GM19025 (cell line): ENCODE measurements at regions not wholly inside any gene's neighbourhood (a gene's known extent, or its start where the extent isn't known, plus 50 kb on each side); places are given as distances from the start of the nearest gene placed in this dataset.
"Not testable (repeated sequence)": the region's sequence is repeated elsewhere in the genome, so short reads cannot be mapped to it uniquely, and the experiment has no call there.

ENCODE experiments used
- ATAC-seq: cut with Tn5 transposase; IDR thresholded peaks from one replicate; pipeline ENCODE4 v1.9.1; 2021; ENCODE audit warnings: mild to moderate bottlenecking, low read depth, moderate library complexity; ENCODE audit not compliant: unreplicated experiment

DNA sequence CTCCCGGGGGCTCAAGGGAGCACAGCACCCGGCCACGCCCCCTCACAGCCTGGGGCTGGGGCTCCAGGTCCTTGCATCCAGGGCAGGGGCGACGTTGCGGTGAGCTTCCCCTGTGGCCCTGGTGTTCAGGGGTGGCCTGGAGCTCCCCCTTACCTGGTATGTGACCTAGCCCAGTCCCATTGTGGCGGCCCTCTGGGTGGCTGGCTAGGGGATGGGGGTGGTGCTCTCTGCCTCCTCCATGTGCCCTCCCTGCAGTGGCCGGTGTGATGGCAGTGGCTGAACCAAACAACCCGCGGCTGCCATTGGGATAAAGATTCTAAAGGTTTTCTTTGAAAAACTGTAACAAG is 288.3 kb downstream of the RDH14 start:
- ATAC-seq: no peak

DNA sequence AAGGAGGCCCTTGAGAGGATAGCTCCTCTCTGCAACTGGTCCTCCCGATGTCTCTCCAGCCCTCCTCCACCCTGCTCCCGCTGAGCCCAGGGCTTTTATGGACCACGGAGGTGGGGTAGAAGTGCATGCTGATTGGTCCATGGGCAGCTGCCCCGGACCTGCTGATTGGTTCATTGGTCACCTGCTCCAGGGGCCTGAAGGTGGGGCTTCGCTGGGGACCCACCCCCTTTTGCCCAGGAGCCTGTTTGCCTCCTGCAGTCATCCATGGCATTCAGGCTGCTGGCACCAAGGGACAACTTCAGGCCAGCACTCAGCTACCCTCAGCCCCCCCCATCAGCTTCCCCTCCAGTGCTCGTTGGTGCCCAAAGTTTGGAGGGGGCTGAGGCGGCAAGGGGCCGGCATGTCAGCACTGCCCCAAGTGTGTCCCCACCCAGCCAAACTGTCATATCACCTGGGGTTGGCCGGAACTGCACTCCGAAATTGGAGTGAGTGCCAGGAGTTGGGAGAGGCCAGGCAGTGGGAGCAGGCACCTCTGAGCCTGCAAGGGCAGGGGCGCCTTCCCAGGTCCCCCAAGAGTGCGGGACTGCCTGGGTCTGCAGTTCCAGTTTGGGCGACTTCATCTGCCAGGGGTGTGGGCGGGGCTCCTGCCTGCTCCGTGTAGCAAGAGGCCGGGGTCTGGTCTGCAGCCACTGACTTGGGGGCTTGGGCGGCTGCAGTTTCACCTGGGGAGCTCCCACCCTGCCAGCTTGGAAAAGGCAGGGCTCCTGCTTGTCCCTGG is 288.9 kb downstream of the RDH14 start:
- ATAC-seq: no peak

DNA sequence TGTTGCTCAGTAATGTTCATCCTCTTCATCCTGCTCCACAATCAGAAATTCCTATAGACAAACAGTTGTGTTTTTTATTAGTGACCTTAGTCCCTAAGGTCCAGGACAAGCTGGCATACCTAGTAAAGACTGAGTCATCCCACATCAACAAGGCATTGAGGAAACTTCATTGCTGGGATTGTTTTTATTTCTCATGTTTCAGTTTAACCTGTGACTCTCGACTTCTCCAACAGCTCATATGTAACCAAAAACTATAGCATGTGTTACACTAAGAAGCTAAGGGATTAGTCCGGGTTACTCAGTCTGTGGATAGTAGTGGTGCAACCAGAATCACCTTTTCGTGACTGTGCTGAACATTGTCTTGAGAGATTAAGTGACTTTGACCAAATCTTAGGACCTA is 292.1 kb downstream of the RDH14 start:
- no peak for ATAC-seq

DNA sequence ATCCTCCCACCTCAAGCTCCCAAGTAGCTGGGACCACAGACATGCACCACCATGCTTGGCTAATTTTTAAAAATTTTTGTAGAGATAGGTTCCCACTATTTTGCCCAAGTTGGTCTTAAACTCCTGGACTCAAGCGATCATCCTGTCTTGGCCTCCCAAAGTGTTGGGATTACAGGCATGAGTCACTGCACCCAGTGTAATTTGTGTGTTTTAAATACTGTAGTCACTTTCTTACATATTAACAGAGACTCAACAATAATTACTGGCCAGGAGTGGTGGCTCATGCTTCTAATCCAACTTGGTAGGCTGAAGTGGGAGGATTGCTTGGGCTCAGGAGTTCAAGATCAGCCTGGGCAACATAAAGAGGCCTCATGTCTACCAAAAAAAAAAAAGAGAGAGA is 293.0 kb downstream of the RDH14 start:
- ATAC-seq: no peak

DNA sequence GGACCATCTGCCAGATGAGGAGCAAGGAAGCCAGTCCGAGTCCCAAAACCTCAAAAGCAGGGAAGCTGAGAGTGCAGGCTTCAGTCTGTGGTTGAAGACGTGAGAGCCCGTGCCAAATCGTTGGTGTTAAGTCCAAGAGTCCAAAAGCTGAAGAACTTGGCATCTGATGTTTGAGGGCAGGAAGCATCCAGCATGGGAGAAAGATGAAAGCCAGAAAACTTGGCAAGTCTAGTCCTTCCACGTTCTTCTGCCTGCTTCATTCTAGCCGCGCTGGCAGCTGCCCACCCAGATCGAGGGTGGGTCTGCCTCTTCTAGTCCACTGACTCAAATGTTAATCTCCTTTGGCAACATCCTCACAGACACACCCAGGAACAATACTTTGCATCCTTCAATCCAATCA is 293.8 kb downstream of the RDH14 start:
- ATAC-seq: not testable (repeated sequence)

DNA sequence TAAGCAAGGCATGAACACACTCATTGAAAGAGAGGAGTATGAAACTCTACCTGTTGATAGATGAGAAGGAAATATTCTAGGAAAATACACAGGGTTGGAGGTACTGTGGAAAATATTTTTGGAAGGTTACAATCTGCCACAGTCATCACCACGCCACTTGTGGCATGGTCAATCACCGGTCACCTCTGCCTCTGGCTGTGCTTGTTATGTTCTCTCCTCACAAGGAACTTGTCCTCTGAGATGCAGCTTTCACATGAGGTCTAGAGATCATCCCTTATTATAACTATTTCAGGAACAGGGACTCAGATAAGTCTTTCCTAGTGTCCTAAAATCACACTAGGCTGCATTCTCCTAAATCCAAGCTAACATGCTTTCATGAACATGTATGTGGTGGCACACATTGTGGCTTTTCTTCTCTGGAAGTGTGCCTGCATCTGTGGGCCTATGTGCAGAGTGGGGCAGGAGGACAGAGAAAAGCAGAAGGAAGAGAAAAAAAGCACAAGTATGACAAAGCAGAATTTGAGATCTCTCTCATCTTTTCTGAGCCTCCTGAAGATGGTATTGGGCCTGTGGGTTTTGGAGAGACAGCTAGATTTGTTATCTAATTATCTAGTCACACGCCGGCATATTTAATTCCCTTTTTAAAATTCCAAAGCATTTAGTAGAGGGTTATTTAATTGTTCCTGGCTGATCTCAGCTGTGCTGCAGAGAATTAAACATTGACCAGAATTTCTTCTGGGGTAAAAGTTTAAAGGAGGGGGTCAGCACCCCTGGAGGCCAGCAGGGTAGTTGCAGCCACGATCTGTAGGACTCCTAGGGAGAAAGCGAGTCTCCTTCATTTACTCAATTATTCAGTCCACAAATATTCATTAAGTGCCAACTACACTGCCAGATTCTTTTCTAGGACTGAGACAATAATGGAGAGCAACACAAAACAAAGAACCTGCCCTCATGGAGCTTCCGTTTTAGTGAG is 294.6 kb downstream of the RDH14 start:
- ATAC-seq: no peak

DNA sequence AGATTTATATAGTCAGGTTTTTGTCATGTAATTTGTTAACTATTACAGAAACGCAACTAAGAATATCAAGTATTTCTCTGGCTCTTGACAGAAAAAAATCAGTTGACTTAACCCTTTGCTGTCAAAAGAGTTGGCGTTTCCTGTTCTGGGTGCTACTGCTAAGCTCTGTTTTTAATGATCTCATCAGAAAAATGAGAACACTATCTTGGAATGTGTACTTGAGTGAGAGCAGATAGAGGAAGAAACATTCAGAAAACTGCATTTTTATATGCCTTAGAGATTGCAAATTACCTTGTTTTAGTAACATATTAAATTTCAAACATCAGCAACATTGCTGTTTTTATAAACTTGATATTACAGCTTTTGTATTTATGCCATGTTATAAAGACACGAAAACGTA is 297.9 kb downstream of the RDH14 start:
- ATAC-seq: no peak

DNA sequence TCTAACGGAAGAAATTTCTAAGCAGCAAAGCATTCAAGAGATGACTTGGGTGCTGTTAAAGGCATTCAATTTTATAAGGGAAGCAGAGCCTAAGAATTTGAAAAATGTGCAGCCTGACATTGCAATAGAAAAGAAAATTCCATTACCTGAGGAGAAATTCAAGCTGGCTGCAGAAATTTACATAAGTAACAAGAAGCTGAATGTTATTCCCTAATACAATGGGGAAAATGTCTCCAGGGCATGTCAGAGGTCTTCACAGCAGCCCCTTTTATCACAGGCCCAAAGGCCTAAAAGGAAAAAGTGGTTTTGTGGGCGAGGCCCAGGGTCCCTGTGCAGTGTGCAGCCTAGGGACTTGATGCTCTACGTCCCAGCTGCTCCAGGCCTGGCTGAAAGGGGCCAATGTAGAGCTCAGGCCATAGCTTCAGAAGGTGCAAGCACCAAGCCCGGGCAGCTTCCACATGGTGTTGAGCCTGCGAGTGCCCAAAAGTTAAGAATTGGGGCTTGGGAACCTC is 306.7 kb downstream of the RDH14 start:
- no peak for ATAC-seq

DNA sequence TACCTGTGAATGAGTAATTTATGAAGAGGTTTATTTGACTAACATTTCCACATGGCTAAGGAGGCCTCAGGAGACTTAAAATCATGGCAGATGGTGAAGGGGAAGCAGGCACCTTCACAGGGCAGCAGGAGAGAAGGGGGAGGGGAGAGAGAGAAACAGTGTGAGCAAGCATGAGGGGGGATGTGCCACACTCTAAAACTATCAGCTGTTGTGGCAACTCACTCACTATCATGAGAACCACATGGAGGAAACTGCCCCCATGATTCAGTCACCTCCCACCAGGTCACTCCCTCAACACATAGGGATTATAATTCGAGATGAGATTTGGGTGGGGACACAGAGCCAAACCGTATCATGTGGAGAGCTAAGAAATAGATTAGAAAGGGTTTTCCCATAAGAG is 309.0 kb downstream of the RDH14 start:
- no peak for ATAC-seq

DNA sequence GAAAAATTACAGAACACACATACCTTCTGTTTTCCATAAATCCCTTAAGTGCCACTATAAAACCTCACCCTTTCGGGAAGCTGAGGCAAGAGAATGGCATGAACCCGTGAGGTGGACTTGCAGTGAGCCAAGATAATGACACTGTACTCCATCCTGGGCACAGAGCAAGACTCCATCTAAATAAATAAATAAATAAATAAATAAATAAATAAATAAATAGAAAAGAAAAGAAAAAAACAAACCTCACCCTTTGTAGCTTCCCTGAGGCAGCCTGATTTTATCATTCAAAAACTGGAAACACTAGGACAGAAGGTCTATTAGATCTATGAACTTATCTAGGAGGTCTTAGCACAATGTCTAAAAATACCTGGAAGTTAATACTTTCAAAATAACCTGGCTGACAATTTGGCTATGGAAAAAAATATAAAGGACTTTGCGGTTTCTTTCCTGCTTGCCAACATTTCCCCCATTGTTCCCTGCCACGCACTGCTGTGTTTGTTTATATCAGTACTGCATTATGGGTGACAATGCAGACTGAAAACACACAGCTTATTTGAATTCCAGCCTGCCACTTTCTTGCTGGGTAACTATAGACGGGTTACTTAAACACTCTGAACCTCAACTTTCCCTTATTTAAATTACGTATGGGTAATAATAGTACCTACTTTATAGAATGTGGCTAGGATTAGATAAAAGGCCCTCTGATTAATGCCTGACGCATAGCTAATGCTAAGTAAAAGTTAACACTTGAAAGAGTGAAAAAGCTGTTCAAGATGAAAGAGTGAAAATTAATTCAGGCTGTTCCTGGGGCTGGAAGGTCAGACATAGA is 313.0 kb downstream of the RDH14 start:
- ATAC-seq: no peak

DNA sequence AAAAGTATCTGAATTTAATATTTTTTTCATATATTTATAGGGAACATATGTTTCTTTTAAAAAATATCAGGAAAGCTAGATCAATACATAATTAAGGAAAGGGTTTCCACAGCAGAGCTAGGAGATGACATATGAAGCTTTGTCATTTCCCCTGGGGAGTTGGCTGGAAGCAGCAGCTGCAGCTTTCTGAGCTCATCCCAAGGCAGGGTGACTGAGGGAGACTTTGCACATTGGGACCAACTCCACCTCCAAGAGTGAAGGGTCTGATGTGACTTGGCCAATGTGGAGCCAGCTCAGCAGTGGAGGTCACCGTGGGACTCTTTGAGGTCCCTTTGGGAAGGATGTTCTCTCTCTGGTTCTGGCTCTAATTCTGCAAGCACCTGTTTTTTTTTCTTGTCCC is 315.1 kb downstream of the RDH14 start:
- no peak for ATAC-seq

DNA sequence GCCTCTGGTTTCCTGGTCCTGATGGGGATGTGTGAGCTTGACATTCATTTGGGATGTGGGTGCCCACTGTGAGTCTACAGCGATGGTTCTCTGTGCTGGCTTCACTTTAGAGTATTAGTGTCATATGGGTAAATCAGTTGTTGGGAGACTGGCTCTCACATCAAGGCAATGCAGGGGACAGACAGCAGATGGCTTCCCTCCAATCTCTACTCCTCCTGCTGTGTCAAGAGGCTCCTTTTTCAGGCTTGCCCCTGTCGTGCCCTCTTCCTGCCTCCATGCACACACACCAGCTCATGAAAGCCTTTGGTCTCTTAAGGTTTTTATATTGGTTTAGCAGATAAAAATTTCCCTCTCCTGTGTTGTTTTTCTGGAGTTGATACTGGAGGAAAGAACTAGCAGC is 315.6 kb downstream of the RDH14 start:
- no peak for ATAC-seq

DNA sequence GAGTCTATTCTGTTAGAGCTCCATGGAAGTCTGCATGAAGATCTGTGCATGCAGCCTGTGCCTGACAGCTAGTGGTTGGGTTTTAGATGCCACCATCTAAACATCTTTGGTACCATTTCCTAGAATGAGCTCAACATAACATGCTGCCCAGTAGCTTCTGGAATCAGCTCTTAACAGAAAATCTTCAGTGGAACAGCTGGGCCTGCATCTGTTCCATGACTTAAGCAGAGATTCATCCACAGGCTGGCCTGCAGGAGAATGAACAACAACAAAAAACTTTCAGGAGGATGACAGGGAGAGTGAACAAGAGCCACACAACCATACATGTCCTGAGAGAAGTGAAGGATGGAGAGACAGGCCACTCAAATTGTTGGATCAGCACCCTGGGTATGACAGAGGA is 316.6 kb downstream of the RDH14 start:
- ATAC-seq: no peak

DNA sequence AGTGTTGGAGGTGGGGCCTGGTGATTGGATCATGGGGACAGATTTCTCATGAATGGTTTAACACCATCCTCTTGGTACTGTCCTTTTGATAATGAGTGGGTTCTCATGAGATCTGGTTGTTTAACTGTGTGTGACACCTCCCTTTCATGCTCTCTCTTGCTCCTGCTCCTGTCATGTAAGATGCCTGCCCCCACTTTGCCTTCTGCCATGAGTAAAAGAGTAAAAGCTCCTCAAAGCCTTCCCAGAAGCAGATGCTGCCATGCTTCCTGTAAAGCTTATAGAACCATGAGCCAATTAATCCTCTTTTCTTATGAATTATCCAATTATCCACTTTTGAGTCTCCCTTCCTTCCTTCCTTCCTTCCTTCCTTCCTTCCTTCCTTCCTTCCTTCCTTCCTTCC is 317.7 kb downstream of the RDH14 start:
- ATAC-seq: no peak

DNA sequence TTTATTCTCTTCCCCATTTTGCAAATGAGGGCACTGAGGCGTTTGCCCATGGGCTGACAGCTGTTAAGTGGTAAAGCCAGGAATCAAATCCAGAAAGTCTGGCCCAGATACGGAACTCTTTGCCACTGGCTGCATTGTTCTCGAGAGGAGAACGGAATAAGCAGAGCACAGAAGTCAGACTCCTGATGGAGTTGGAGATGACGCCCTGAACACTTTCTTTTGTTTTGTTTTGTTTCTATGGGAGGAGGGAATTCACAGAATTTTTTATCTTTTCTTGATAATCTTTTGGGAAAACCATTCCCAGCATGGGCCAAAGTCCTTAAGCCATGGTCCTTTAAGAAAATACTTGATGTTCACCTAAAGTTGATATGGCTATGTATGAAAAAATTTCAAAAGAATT is 322.2 kb downstream of the RDH14 start:
- no peak for ATAC-seq

DNA sequence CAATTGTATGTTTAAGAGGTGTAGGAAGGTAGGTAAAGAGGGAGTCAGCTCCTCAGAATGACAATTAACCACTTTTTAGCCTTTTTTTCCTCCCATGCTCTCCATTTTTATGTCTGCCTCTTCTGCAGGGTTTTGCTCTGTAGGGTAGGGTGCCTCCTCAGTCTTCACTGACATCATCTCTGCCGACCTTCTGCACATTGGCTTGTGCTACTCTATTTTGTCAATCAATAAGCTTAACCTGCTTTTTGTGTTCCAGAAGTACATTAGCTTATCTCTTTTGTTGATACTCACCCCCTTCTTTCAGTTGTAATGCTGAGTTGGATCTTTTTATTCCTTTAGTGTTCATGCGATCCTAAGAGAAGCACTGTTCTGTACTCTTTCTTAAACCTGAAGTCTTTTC is 323.2 kb downstream of the RDH14 start:
- no peak for ATAC-seq

DNA sequence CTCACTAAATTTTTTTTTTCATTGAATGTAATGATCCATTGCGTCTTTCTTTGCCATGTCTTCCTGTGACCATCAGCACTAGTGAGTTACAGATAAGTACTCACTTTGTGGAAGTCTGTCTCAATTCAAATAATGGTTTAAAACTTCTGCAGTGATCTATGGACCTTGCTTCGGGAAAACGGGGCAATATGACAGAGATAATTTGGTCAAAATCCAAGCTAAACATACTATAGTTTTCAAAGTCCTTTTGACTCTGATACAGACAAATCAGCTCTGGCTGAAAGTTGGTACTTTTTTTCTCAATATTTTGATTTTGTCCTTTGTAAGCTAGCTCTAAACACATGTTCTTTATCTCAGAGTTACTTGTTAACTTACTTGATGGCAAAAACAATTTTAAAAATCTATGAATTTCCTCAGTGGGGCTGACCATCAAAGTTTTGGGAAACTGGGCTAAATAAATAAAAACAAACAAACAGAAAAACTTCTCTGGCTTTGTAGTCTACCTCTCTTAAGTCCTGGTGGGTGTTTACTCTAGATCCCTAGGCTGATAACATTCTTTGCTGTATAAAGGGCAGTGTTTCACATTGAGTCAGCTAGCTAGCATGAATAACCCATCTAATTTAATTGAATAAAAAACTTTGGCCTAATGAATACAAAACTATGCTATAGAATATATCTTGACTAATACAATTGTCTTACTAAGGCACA is 327.6 kb downstream of the RDH14 start:
- no peak for ATAC-seq

DNA sequence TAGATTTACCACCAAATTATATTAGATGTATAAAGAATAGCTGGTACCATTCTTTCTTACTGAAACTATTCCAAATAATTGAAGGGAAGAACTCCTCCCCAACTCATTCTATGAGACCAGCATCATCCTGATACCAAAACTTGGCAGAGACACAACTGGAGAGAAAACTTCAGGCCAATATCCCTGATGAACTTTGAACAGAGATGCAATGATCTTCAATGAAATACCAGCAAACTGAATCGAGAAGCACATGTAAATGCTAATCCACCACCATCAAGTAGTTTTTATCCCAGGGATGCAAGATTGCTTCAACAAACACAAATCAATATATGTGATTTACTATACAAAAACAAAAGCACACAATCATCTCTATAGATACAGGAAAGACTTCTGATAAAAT is 329.8 kb downstream of the RDH14 start:
- no peak for ATAC-seq

DNA sequence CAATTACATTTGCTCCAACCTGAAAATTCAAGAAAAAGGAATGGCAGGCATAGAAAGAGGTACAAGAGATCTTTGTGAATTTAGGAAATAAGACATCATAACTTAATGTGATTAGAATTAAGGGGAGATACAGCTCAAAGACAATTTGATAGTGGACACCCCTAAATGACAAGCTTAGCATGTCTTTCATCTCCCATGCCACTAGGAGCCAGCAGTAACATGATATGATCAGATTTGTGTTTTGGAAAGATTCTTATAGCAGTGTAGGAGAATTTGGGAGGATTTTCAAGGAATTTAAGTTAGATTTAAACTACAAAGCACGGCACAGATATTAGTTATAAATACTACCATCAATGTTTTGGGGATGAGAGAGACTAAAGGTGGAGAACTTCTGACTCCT is 340.8 kb downstream of the RDH14 start:
- no peak for ATAC-seq
